Fibroblast of pulmonary artery (primary cell): ENCODE measurements at regions not wholly inside any gene's neighbourhood (a gene's known extent, or its start where the extent isn't known, plus 50 kb on each side); places are given as distances from the start of the nearest gene placed in this dataset.

Experiments used
- DNase-seq: peaks from one replicate; pipeline ENCODE4 v3.0.0-alpha.2; 2010; ENCODE audit warnings: low read depth
- H3K4me3 ChIP-seq: replicated peaks from 2 replicates; pipeline ENCODE4 v1.5.1; 2011; ENCODE audit warnings: low read depth, mild to moderate bottlenecking, control low read depth, low read length, moderate library complexity
- CTCF ChIP-seq: IDR thresholded peaks from 2 replicates; pipeline ENCODE4 v1.5.1; 2011; ENCODE audit warnings: mild to moderate bottlenecking, control low read depth, low read length, inconsistent platforms; ENCODE audit errors: missing control alignments

- no peak for DNase-seq
- TF ChIP-seq CTCF, result no peak
- no peak overlapping the region for H3K4me3 ChIP-seq
These were observed 324.1 kb downstream of the LPIN1 start for GRCh38 chr2:12070581-12070980.

GRCh38 chr2:12071318-12071717 is 324.9 kb downstream of the LPIN1 start:
- no peak overlapping the region for H3K4me3 ChIP-seq
- TF ChIP-seq CTCF, result no peak
- no peak for DNase-seq

- H3K4me3 ChIP-seq, result no peak overlapping the region
- TF ChIP-seq CTCF, result no peak
- no peak for DNase-seq
These were observed 326.9 kb downstream of the LPIN1 start for GRCh38 chr2:12073217-12073852.

- H3K4me3 ChIP-seq, result no peak overlapping the region
- no peak for DNase-seq
- no peak for TF ChIP-seq CTCF
These were observed 327.9 kb downstream of the LPIN1 start for GRCh38 chr2:12074126-12074844.

GRCh38 chr2:12074845-12075217 is 328.4 kb downstream of the LPIN1 start:
- no peak for TF ChIP-seq CTCF
- no peak overlapping the region for H3K4me3 ChIP-seq
- no peak for DNase-seq

DNA sequence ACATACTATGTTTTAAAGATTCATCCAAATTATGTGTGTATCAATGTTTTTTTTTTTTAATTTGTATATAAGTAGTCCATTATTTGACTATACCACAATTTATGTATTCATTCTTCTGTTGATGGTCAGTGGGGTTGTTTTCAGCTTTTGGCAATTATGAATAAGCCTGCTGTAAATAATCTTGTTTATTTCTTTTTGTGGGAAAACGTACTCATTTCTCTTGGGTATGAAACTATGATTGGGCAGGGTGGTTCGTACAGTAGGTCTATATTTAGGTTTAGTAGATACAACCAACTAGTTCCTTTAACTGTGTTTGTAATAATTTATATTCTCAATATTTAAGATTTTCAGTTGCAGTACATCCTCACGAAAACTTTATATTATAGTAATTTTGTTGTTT is 329.2 kb downstream of the LPIN1 start:
- no peak for DNase-seq
- TF ChIP-seq CTCF, result no peak
- no peak overlapping the region for H3K4me3 ChIP-seq

DNA sequence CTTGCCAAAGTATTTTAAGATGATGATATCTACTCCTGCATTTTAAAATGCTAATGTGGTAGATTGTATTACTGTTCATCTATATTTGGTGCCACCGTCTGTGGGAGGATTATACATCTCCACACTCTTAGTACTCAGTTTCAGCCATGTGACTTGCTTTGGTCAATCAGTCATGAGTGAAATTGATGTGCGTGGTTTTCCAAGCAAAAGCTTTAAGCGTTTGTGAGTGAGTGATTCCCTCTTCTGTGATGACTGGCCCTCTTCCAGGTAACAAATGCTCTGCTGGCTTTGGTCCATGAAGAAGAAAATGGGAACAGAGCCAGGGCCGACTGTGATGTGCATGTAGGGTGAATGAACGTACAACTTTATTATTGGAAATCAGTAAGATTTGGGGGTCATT is 330.4 kb downstream of the LPIN1 start:
- H3K4me3 ChIP-seq, result no peak overlapping the region
- no peak for TF ChIP-seq CTCF
- DNase-seq, result peak; percentile 14
